Progenitor cell of endocrine pancreas (in vitro differentiated cells): ENCODE measurements at regions not wholly inside any gene's neighbourhood (a gene's known extent, or its start where the extent isn't known, plus 50 kb on each side); places are given as distances from the start of the nearest gene placed in this dataset.

Experiments
- DNase-seq: peaks from one replicate; pipeline ENCODE4 v3.0.0; 2021; ENCODE audit warnings: low spot score; ENCODE audit not compliant: unreplicated experiment
- H3K27ac Mint-ChIP-seq: 2 replicates; pipeline ENCODE4 v1.8.0; 2021; ENCODE audit warnings: mild to moderate bottlenecking, moderate library complexity, mixed read lengths
- H3K27me3 Mint-ChIP-seq: 2 replicates; pipeline ENCODE4 v1.8.0; 2021; ENCODE audit warnings: mixed read lengths
- H3K36me3 Mint-ChIP-seq: 2 replicates; pipeline ENCODE4 v1.8.0; 2022; ENCODE audit warnings: mixed read lengths; ENCODE audit not compliant: insufficient read depth
- H3K4me1 Mint-ChIP-seq: 2 replicates; pipeline ENCODE4 v1.8.0; 2021; ENCODE audit warnings: low read depth, mixed read lengths
- H3K4me3 Mint-ChIP-seq: 2 replicates; pipeline ENCODE4 v1.8.0; 2021; ENCODE audit warnings: low read depth, mild to moderate bottlenecking, moderate library complexity, mixed read lengths
- H3K9me3 Mint-ChIP-seq: 2 replicates; pipeline ENCODE4 v1.8.0; 2021; ENCODE audit warnings: low read depth, mixed read lengths
- CTCF ChIP-seq: fragments of 200-600 bp; sonication (generic); IDR thresholded peaks from one replicate; pipeline ENCODE4 v1.5.0; 2021; ENCODE audit warnings: antibody characterized with exemption, mild to moderate bottlenecking; ENCODE audit not compliant: unreplicated experiment

- H3K36me3 Mint-ChIP-seq, result peaks cover 1% of the 10 kb centered on the region
- no peaks in the 10 kb centered on the region for H3K27me3 Mint-ChIP-seq
- no peak for TF ChIP-seq CTCF
- H3K9me3 Mint-ChIP-seq, result peaks cover 14% of the 10 kb centered on the region
- H3K4me3 Mint-ChIP-seq, result no peak overlapping the region
- H3K4me1 Mint-ChIP-seq, result peaks cover 7% of the 10 kb centered on the region
- DNase-seq, result no peak
- H3K27ac Mint-ChIP-seq, result no peak overlapping the region
Observed at GRCh38 chr4:34512616-34513015, 1731.7 kb downstream of the ARAP2 start.

GRCh38 chr4:34516524-34516923, 1727.8 kb downstream of the ARAP2 start:
- Mint-ChIP-seq H3K4me3 (no peak overlapping the region), H3K27me3 (no peaks in the 10 kb centered on the region), H3K36me3 (peaks cover 1% of the 10 kb centered on the region), H3K4me1 (peaks cover 16% of the 10 kb centered on the region), H3K9me3 (peaks cover 8% of the 10 kb centered on the region), H3K27ac (no peak overlapping the region)
- no peak for DNase-seq
- no peak for TF ChIP-seq CTCF

GRCh38 chr4:34534916-34535315, 1709.4 kb downstream of the ARAP2 start:
- TF ChIP-seq CTCF, result no peak
- Mint-ChIP-seq H3K27ac (no peak overlapping the region), H3K4me1 (peaks cover 5% of the 10 kb centered on the region), H3K4me3 (no peak overlapping the region), H3K9me3 (no peaks in the 10 kb centered on the region), H3K36me3 (no peaks in the 10 kb centered on the region), H3K27me3 (no peaks in the 10 kb centered on the region)
- DNase-seq, result no peak

- Mint-ChIP-seq H3K27me3 (no peaks in the 10 kb centered on the region), H3K4me1 (no peaks in the 10 kb centered on the region), H3K27ac (no peak overlapping the region), H3K4me3 (no peak overlapping the region), H3K9me3 (no peaks in the 10 kb centered on the region), H3K36me3 (no peaks in the 10 kb centered on the region)
- no peak for DNase-seq
- TF ChIP-seq CTCF, result no peak
Observed at GRCh38 chr4:34566091-34566490, 1678.2 kb downstream of the ARAP2 start.

GRCh38 chr4:34572026-34572425, 1672.3 kb downstream of the ARAP2 start:
- Mint-ChIP-seq H3K4me3 (no peak overlapping the region), H3K27ac (no peak overlapping the region), H3K9me3 (no peaks in the 10 kb centered on the region), H3K27me3 (no peaks in the 10 kb centered on the region), H3K4me1 (no peaks in the 10 kb centered on the region), H3K36me3 (no peaks in the 10 kb centered on the region)
- no peak for TF ChIP-seq CTCF
- DNase-seq, result no peak
